ENCODE measurements at regions not wholly inside any gene's neighbourhood (a gene's known extent, or its start where the extent isn't known, plus 50 kb on each side); places are given as distances from the start of the nearest gene placed in this dataset.
"Not testable (repeated sequence)": the region's sequence is repeated elsewhere in the genome, so short reads cannot be mapped to it uniquely, and the experiment has no call there.

- no peak for DNase-seq
Observed at GRCh38 chr12:46617167-46617566, 208.6 kb downstream of the SLC38A4 start.

- DNase-seq, result no peak
Observed at GRCh38 chr12:46610754-46611153, 215.0 kb downstream of the SLC38A4 start.

GRCh38 chr12:46609674-46610073 is 216.1 kb downstream of the SLC38A4 start:
- DNase-seq, result no peak

- no peak for DNase-seq
Observed at GRCh38 chr12:46609273-46609623, 216.5 kb downstream of the SLC38A4 start.

- no peak for DNase-seq
Observed at GRCh38 chr12:46608431-46609272, 217.1 kb downstream of the SLC38A4 start.

- no peak for DNase-seq
Observed at GRCh38 chr12:46604684-46605083, 221.1 kb downstream of the SLC38A4 start.

GRCh38 chr12:46603776-46604456 is 221.9 kb downstream of the SLC38A4 start:
- DNase-seq, result no peak

- DNase-seq, result no peak
Observed at GRCh38 chr12:46602474-46602873, 223.3 kb downstream of the SLC38A4 start.

GRCh38 chr12:46590991-46591703 is 218.6 kb upstream of the SLC38A2 start:
- no peak for DNase-seq

GRCh38 chr12:46585854-46586621 is 213.5 kb upstream of the SLC38A2 start:
- peak; percentile 41 for DNase-seq

- not testable (repeated sequence) for DNase-seq
Observed at GRCh38 chr12:46584098-46584497, 211.5 kb upstream of the SLC38A2 start.

GRCh38 chr12:46581990-46582389 is 209.4 kb upstream of the SLC38A2 start:
- not testable (repeated sequence) for DNase-seq

- DNase-seq, result no peak
Observed at GRCh38 chr12:46580445-46580844, 207.9 kb upstream of the SLC38A2 start.

- no peak for DNase-seq
Observed at GRCh38 chr12:46579474-46579873, 206.9 kb upstream of the SLC38A2 start.

GRCh38 chr12:46578190-46578982 is 205.8 kb upstream of the SLC38A2 start:
- no peak for DNase-seq

- DNase-seq, result no peak
Observed at GRCh38 chr12:46577063-46577776, 204.6 kb upstream of the SLC38A2 start.

- no peak for DNase-seq
Observed at GRCh38 chr12:46574847-46575246, 202.3 kb upstream of the SLC38A2 start.

GRCh38 chr12:46573347-46573658 is 200.7 kb upstream of the SLC38A2 start:
- DNase-seq, result no peak

GRCh38 chr12:46572644-46573346 is 200.2 kb upstream of the SLC38A2 start:
- DNase-seq, result no peak

- DNase-seq, result no peak
Observed at GRCh38 chr12:46571608-46572007, 199.0 kb upstream of the SLC38A2 start.
